Astrocyte (in vitro differentiated cells and primary cell): ENCODE measurements at regions not wholly inside any gene's neighbourhood (a gene's known extent, or its start where the extent isn't known, plus 50 kb on each side); places are given as distances from the start of the nearest gene placed in this dataset.

Experiments
- DNase-seq: peaks from one replicate; pipeline ENCODE4 v3.0.0-alpha.2; 2010; ENCODE audit warnings: low read depth
- FAIRE-seq: peaks from 2 replicates; lab custom pipeline; 2011; peaks lifted over from hg19 to GRCh38; lab: Jason Lieb, UNC
- H2AFZ ChIP-seq: 2 replicates; pipeline ENCODE4 v1.6.0; 2012; ENCODE audit warnings: low read depth, low read length, inconsistent platforms
- H3K27ac ChIP-seq: 2 replicates; pipeline ENCODE4 v1.5.1; 2011; ENCODE audit warnings: low read depth, low read length, inconsistent platforms
- H3K27me3 ChIP-seq: 2 replicates; pipeline ENCODE4 v1.6.0; 2011; ENCODE audit warnings: low read length, inconsistent platforms; ENCODE audit not compliant: insufficient read depth
- H3K36me3 ChIP-seq: 2 replicates; pipeline ENCODE4 v1.5.1; 2011; ENCODE audit warnings: low read length, inconsistent platforms; ENCODE audit not compliant: insufficient read depth
- H3K4me1 ChIP-seq: 2 replicates; pipeline ENCODE4 v1.5.1; 2011; ENCODE audit warnings: low read length, inconsistent platforms; ENCODE audit not compliant: insufficient read depth
- H3K4me2 ChIP-seq: 2 replicates; pipeline ENCODE4 v1.6.0; 2012; ENCODE audit warnings: low read length, inconsistent platforms
- H3K4me3 ChIP-seq: 2 replicates; pipeline ENCODE4 v1.5.1; 2011; ENCODE audit warnings: low read depth, mild to moderate bottlenecking, low read length, inconsistent platforms; ENCODE audit not compliant: insufficient read depth
- H3K79me2 ChIP-seq: 2 replicates; pipeline ENCODE4 v1.6.0; 2012; ENCODE audit warnings: mild to moderate bottlenecking, low read length, inconsistent platforms; ENCODE audit not compliant: insufficient read depth
- H3K9ac ChIP-seq: 2 replicates; pipeline ENCODE4 v1.6.0; 2012; ENCODE audit warnings: mild to moderate bottlenecking, low read length, inconsistent platforms
- H3K9me3 ChIP-seq: 2 replicates; pipeline ENCODE4 v1.5.1; 2012; ENCODE audit warnings: low read depth, mild to moderate bottlenecking, low read length, inconsistent platforms; ENCODE audit not compliant: insufficient read depth
- H4K20me1 ChIP-seq: 2 replicates; pipeline ENCODE4 v1.6.0; 2012; ENCODE audit warnings: low read length, inconsistent platforms; ENCODE audit not compliant: insufficient read depth
- H3K27ac Mint-ChIP-seq: one replicate; pipeline ENCODE4 v1.8.0; 2021; ENCODE audit warnings: mild to moderate bottlenecking, mixed read lengths; ENCODE audit not compliant: unreplicated experiment
- H3K27me3 Mint-ChIP-seq: one replicate; pipeline ENCODE4 v1.8.0; 2021; ENCODE audit warnings: low read depth, mixed read lengths; ENCODE audit not compliant: unreplicated experiment
- H3K36me3 Mint-ChIP-seq: one replicate; pipeline ENCODE4 v1.8.0; 2021; ENCODE audit warnings: low read depth, mixed read lengths; ENCODE audit not compliant: unreplicated experiment
- H3K4me1 Mint-ChIP-seq: one replicate; pipeline ENCODE4 v1.8.0; 2021; ENCODE audit warnings: low read depth, mixed read lengths; ENCODE audit not compliant: unreplicated experiment
- H3K4me3 Mint-ChIP-seq: one replicate; pipeline ENCODE4 v1.8.0; 2021; ENCODE audit warnings: mild to moderate bottlenecking, moderate library complexity, mixed read lengths; ENCODE audit not compliant: unreplicated experiment
- H3K9me3 Mint-ChIP-seq: one replicate; pipeline ENCODE4 v1.8.0; 2021; ENCODE audit warnings: mild to moderate bottlenecking, mixed read lengths; ENCODE audit not compliant: unreplicated experiment
- EZH2 ChIP-seq: IDR thresholded peaks from 2 replicates; pipeline ENCODE4 v1.6.1; 2012; ENCODE audit warnings: mild to moderate bottlenecking, low read length, inconsistent platforms; ENCODE audit not compliant: insufficient read depth
- TF ChIP-seq, protein P1 (sequence below): IDR thresholded peaks from 2 replicates; pipeline ENCODE4 v1.5.1; 2011; ENCODE audit warnings: low read depth, mild to moderate bottlenecking, inconsistent platforms, low read length, moderate library complexity; ENCODE audit not compliant: insufficient read depth

DNA sequence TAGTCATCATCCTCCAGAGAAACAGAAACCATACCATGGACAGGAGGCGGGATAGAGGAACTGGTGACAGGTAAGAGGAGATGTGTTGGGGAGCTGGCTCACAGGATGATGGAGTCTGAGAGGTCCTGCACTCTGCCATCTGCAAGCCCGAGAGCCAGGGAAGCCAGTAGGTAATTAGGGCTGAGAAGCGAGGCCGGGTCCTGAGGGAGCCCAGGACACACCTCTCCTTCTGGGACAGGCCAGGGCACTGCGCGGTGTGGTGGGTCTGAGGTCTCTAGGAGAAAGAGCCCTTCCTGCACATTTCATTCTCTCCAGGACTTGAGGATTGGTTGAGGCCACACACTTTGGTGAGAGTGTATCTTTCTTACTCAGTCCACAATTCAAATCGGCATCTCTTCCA lies 415.5 kb downstream of the GLRX3 start:
- Histone ChIP-seq H3K4me1 (no peaks in the 10 kb centered on the region), H2AFZ (no peak overlapping the region), H3K27me3 (no peaks in the 10 kb centered on the region), H3K4me3 (no peak overlapping the region), H3K27ac (no peak overlapping the region), H3K79me2 (no peaks in the 10 kb centered on the region), H3K9me3 (peaks cover 3% of the 10 kb centered on the region), H3K36me3 (no peaks in the 10 kb centered on the region), H3K9ac (no peak overlapping the region), H4K20me1 (no peaks in the 10 kb centered on the region), H3K4me2 (no peak overlapping the region)
- Mint-ChIP-seq H3K4me3 (no peak overlapping the region), H3K27ac (no peak overlapping the region), H3K9me3 (peaks cover 13% of the 10 kb centered on the region), H3K27me3 (no peaks in the 10 kb centered on the region), H3K36me3 (no peaks in the 10 kb centered on the region), H3K4me1 (no peaks in the 10 kb centered on the region)
- no peak for DNase-seq
- no peak for FAIRE-seq
- TF ChIP-seq, protein P1, sequence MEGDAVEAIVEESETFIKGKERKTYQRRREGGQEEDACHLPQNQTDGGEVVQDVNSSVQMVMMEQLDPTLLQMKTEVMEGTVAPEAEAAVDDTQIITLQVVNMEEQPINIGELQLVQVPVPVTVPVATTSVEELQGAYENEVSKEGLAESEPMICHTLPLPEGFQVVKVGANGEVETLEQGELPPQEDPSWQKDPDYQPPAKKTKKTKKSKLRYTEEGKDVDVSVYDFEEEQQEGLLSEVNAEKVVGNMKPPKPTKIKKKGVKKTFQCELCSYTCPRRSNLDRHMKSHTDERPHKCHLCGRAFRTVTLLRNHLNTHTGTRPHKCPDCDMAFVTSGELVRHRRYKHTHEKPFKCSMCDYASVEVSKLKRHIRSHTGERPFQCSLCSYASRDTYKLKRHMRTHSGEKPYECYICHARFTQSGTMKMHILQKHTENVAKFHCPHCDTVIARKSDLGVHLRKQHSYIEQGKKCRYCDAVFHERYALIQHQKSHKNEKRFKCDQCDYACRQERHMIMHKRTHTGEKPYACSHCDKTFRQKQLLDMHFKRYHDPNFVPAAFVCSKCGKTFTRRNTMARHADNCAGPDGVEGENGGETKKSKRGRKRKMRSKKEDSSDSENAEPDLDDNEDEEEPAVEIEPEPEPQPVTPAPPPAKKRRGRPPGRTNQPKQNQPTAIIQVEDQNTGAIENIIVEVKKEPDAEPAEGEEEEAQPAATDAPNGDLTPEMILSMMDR: no peak
- TF ChIP-seq EZH2: no peak

DNA sequence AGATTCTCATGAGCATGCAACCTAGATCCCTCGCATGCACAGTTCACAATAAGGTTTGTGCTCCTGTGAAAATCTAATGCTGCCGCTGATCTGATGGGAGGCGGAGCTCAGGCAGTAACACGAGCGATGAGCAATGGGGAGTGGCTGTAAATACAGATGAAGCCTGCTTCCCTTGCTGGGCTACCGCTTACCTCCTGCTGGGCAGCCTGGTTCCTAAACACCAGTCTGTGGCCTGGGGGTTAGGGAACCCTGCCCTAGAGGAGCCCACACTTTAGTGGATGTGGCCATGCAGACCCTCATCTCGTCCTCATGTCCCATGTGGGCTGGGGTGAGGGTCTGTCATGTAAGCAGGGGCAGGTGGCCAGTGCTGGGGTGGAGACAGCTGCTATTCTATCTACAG lies 417.6 kb downstream of the GLRX3 start:
- FAIRE-seq: no peak
- H3K9me3 Mint-ChIP-seq: peaks cover 28% of the 10 kb centered on the region
- no peak overlapping the region for H3K4me2 ChIP-seq

DNA sequence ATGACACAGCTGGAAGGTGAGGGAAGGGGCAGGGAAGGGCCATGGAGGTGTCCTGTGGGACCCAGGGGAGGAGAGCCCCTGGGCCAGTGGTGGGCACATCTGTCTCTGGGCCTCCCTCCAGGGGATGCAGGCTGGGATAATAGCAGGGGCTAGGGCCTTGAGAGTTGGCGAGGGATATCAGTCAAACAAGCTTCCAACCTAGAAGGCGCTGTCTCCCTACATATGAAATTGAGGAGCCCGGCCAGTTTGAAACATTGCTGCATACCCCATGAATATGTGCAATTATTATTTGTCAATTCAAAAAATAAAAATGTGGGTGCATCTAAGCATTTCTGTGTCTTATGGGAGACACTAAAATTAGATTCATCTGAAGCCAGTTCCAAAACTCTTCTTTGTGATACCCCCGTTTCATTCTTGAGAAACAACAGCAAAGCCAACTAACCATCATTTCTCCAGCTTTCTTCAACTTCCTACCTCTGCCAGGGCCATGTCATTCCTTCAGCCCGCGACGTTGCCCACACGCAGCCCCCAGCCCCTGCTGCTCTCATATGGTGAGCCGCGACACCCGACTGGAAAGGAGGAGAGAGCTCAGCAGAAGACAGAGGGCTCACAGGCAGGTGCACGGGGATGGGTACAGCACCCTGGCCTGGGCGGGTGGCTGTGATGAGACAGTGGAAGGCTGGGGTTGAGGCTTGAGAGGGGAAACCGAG lies 418.7 kb downstream of the GLRX3 start:
- Mint-ChIP-seq H3K4me1 (no peaks in the 10 kb centered on the region), H3K27ac (no peak overlapping the region), H3K4me3 (no peak overlapping the region), H3K36me3 (no peaks in the 10 kb centered on the region), H3K27me3 (no peaks in the 10 kb centered on the region), H3K9me3 (peaks cover 28% of the 10 kb centered on the region)
- H4K20me1 ChIP-seq: no peaks in the 10 kb centered on the region
- no peak overlapping the region for H3K27ac ChIP-seq
- peaks cover under 1% of the 10 kb centered on the region for H3K9me3 ChIP-seq
- no peak for FAIRE-seq
- no peak overlapping the region for H3K4me3 ChIP-seq
- no peaks in the 10 kb centered on the region for H3K79me2 ChIP-seq
- no peak for DNase-seq
- TF ChIP-seq, protein P1: no peak
- no peak for TF ChIP-seq EZH2
- no peak overlapping the region for H3K4me2 ChIP-seq
- no peaks in the 10 kb centered on the region for H3K27me3 ChIP-seq
- no peaks in the 10 kb centered on the region for H3K36me3 ChIP-seq
- H3K9ac ChIP-seq: no peak overlapping the region
- H2AFZ ChIP-seq: no peak overlapping the region
- H3K4me1 ChIP-seq: no peaks in the 10 kb centered on the region

More for the DNA sequence above, 417.6 kb downstream of the GLRX3 start:
- Mint-ChIP-seq H3K27ac (no peak overlapping the region), H3K36me3 (no peaks in the 10 kb centered on the region), H3K4me3 (no peak overlapping the region), H3K27me3 (no peaks in the 10 kb centered on the region), H3K4me1 (no peaks in the 10 kb centered on the region)
- Histone ChIP-seq H3K79me2 (no peaks in the 10 kb centered on the region), H3K9me3 (no peaks in the 10 kb centered on the region), H4K20me1 (no peaks in the 10 kb centered on the region), H3K27ac (no peak overlapping the region), H3K4me1 (no peaks in the 10 kb centered on the region), H3K36me3 (no peaks in the 10 kb centered on the region), H3K27me3 (no peaks in the 10 kb centered on the region), H3K4me3 (no peak overlapping the region), H3K9ac (no peak overlapping the region), H2AFZ (no peak overlapping the region)
- no peak for TF ChIP-seq EZH2
- TF ChIP-seq, protein P1: no peak
- no peak for DNase-seq
